Left hindlimb (tissue), 1 donor: ENCODE measurements at regions not wholly inside any gene's neighbourhood (a gene's known extent, or its start where the extent isn't known, plus 50 kb on each side); places are given as distances from the start of the nearest gene placed in this dataset.
"Not testable (repeated sequence)": the region's sequence is repeated elsewhere in the genome, so short reads cannot be mapped to it uniquely, and the experiment has no call there.

ENCODE experiments used
- DNase-seq: peaks from one replicate; pipeline ENCODE4 v3.0.0-alpha.2; 2018

- DNase-seq = no peak
Observed at GRCh38 chr7:68121655-68122054, 1125.0 kb downstream of the TYW1 start.

- no peak for DNase-seq
Observed at GRCh38 chr7:68122801-68123200, 1126.2 kb downstream of the TYW1 start.

DNA sequence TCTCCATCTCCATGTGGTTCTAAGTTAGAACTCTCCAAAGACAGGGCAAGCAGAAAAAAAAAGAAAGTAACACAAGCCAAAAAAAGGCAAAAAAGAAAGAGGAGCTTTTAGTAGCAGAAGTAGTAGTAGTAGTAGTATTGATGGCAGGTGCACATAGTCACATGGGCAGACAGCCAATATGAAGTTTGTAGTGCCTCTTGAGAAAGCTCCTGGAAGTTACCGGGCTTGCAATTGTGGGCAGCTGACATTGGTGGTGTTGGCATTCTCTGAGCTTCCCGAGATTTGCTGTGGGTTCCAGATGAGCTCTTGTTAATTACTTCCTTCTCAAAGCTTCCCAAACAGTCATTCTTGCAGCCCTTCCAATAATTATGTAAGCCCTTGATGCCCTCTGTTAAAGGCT lies 1128.5 kb downstream of the TYW1 start:
- DNase-seq = no peak

- DNase-seq = no peak
Observed at GRCh38 chr7:68133045-68133444, 1136.4 kb downstream of the TYW1 start.

DNA sequence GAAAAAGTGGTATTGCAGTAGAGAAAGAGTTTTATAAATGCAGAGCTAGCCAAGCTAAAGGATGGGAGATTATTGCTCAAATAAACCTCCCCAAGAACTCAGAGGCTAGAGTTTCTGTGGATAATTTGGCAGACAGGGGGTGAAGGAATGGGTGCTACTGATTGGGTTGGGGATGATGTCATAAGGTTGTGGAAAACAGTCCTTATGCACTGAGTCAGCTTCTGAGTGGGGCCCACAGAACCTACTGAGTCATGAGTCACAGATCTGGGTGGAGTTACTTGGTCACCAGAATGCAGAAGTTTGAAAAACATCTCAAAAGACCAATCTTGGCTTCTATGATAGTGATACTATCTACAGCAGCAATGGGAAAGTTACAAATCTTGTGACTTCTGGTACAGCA lies 1146.7 kb downstream of the TYW1 start:
- DNase-seq = no peak

- DNase-seq = no peak
Observed at GRCh38 chr7:68146983-68147382, 1150.3 kb downstream of the TYW1 start.

DNA sequence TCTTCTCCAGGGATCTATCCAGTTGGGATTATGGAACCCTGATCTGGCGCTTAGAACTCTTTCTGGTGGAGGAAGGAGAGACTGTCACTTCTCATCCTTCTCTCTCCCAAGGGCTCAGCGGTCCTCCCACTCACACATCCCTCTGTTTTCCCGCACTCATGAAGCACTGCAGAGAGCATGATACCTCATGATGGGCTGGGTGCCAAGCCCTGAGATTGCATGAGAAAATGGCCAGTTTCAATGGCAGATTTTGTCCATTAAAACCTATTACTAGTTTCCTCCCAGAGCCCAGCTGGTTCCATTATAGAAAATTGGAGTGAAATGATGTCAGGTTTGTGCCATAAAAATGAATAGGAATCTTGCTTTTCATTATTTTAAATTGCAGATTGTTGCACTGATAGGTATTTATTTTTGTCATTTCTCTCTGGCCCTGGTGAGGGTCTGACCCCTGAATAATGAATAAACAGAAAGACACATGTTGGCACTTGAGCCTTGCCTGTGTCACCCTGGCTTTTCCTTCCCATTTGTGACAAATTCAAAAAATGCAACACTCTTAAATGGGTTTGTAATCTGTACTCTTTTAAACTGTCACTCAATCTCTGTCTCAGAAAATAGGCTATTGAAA lies 1151.1 kb downstream of the TYW1 start:
- no peak for DNase-seq

GRCh38 chr7:68148440-68148839 lies 1151.8 kb downstream of the TYW1 start:
- DNase-seq = no peak

- DNase-seq = no peak
Observed at GRCh38 chr7:68152205-68152604, 1155.6 kb downstream of the TYW1 start.

DNA sequence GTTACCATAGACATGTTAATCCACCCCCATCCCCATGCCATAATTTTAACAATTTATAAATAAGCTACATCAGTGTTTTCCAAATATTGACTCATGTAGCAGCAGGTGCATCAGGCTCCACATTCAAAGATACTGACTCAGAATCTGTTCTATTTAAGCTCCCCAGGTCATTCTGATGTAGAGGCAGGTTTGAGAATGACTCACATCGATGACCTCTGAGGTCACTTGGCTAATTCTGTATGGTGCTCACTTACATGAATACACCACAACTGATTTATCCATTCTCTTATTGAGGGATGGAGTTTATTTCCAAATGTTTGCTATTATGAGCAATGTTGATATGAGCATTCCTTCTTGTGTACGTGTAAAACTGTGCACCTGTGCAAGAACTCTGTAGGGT lies 1159.0 kb downstream of the TYW1 start:
- DNase-seq = no peak

- DNase-seq = no peak
Observed at GRCh38 chr7:68158686-68159295, 1162.2 kb downstream of the TYW1 start.

- no peak for DNase-seq
Observed at GRCh38 chr7:68162712-68163111, 1166.1 kb downstream of the TYW1 start.

GRCh38 chr7:68166525-68166924 lies 1169.9 kb downstream of the TYW1 start:
- no peak for DNase-seq

GRCh38 chr7:68173513-68173912 lies 1176.9 kb downstream of the TYW1 start:
- DNase-seq = no peak

DNA sequence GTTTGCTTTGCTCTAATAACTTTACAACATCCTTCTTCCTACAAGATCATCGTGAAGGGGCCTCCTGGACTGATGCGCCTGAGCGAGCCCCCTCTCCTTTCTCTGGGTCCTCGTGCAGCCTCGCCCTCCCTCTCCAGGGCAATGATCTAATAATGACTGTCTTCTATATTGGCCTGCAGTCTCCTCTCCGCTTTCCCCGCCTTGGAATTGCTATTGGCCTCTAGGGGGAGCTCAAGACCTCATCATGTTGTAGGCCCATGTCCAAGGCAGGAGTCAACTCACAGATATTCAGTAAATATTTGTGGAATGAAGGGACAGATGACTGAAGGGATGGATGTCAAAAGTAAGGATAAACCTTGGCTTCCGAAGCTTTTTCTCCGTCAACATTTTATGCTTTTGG lies 1180.3 kb downstream of the TYW1 start:
- peak; percentile 36 for DNase-seq

DNA sequence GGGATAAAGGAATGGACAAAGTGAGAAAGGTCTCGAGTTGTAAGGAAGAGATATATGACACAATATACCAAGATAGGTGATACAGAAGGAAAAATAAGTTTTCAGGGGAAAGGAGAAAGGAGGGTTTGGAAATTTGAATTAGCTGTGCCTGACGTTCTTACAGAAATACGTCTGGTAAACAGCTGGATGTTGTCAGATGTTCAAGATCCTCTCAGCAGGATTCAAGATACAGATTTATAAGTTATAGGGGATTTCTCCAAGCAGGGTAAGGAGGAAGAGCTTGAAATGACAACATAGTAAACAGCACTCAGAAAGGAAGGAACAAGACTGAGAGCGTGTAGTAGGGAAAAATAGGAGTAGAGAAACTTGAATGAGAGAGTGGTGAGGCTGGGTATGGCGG lies 1184.1 kb downstream of the TYW1 start:
- DNase-seq = no peak

- DNase-seq = no peak
Observed at GRCh38 chr7:68183176-68183575, 1186.5 kb downstream of the TYW1 start.

DNA sequence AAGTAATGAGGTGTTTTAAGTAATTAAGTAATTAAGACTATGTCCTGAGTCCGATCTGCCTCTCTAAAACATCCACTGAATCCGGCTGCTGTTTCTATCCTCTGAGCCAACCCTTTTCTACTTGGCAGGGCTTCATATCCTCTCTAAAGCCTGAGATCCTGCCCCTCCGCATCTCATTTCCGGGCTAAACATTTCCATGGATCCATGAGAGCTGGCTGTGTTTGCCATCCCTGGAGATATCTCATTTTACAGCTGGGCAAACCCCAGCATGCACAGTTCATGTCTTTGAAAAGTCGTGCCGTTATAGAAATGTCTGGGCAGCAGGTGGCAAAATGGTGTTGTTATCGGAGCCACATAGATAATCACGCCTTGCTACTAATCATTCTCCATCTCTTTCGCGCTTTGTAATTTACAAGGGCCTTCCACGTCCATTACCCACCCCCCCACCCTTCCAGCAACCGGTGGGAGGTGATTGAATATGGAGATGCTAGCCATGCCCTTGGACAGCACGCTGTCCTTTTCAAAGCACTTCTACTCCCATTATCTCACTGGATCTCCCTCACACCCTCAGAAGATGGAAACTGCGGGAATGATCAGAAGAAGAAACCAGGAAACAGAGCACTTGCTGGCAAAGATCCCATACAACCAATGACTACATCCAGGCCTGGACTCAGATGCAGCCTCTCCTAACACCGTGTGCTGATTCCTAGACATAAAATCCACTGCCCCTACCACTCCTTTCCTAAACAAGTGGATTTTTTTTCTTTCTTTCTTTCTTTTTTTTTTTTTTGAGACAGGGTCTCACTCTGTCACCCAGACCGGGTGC lies 1189.2 kb downstream of the TYW1 start:
- peak; percentile 62 for DNase-seq

GRCh38 chr7:68187532-68187931 lies 1190.9 kb downstream of the TYW1 start:
- no peak for DNase-seq

- no peak for DNase-seq
Observed at GRCh38 chr7:68192941-68193340, 1196.3 kb downstream of the TYW1 start.

DNA sequence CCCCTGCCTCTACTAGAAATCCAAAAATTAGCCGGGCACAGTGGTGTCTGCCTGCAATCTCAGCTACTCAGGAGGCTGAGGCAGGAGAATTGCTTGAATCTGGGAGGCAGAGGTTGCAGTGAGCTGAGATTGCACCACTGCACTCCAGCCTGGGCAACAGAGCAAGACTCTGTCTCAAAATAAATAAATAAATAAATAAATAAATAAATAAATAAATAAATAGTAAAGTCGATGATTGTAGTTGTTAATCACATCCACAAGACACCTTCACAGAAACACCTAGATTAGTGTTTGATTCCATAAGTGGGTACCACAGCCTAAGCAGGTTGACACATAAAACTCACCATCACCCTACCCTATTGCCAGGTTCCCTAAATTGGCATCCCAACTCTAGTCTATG lies 1199.0 kb downstream of the TYW1 start:
- DNase-seq = not testable (repeated sequence)

DNA sequence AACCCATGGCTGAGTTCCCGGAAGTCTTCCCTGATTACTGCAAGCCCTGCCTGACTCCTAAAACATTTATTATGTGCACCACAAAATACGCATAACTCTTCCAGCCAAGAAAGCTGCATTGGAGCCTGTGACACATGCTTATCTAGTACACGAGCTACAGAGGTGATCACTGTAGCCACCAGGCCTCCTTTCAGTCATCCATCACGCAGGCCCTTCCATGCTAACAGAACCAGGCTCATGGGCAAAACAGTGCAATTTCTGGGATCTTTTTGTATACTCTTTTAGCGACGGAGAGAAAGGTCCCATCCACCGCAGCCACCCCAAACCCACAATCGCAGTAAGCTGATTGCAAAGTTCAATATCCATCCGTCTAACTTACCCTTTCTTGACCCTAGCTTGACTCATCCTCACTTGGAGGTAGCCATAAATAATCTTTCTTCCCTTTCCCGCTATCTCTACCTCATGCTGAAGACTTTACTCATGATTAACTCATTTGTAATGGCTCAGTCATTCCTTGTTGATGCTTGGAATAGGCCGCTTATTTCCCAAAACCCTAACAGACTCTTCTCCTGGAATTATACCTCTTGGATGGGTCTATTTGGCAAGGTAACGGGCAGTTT lies 1203.5 kb downstream of the TYW1 start:
- no peak for DNase-seq

- DNase-seq = no peak
Observed at GRCh38 chr7:68203251-68203650, 1206.6 kb downstream of the TYW1 start.

- DNase-seq = no peak
Observed at GRCh38 chr7:68205826-68206225, 1209.2 kb downstream of the TYW1 start.
